Vagina (tissue), 2 donors: ENCODE measurements at regions not wholly inside any gene's neighbourhood (a gene's known extent, or its start where the extent isn't known, plus 50 kb on each side); places are given as distances from the start of the nearest gene placed in this dataset.

Source experiments
- CTCF ChIP-seq, 3 experiments: fragments of 450-650 bp in 2 of 3; fragments of 200-600 bp in 1 of 3; sonication (generic) in 1 of 3; IDR thresholded peaks; one replicate each; pipeline ENCODE4 v1.5.1; 2017 to 2019; ENCODE audit warnings: antibody characterized with exemption in 3 of 3, mild to moderate bottlenecking in 2 of 3, moderate library complexity in 2 of 3
- POLR2AphosphoS5 ChIP-seq, 2 donors: sonication (generic); formaldehyde crosslinking; IDR thresholded peaks; one replicate each; pipeline ENCODE4 v1.9.0; 2017; ENCODE audit warnings: antibody characterized with exemption in 2 of 2, mild to moderate bottlenecking in 2 of 2, low read depth in 1 of 2; ENCODE audit not compliant: insufficient read depth in 1 of 2

DNA sequence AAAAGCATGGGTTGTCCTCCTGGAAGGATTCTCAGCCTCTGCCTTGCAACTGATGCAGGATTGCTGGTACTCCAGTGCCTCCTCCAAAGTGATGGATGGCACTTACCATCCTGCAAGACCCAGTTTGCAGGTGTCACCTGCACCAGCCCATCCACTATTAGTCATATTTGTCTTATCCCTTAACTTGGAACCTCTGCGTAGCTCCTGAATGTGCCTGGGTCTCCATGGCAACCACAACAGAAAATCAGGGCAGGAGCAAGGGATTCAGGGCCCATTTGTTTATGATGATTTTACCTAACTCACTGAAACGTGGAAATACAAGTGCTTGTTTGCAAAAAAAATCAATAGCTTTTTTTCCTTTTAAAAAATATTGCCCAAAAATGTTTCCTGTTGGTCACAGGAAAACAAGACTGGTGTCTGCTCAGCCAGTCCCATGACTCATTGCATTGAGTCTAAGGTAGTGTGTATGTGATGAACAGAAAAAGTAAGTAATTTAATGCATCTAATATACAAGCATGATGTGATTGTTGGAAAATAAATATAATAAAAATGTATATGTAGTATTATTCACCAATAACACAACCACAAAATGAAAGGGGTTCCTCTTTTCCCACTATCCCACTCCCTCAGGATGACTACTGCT, 1196.3 kb upstream of the TMEM132C start:
- TF ChIP-seq CTCF (IDR thresholded peaks at IDR 0.05) (no peak), POLR2AphosphoS5 (IDR thresholded peaks at IDR 0.05; ENCODE audit: insufficient read depth in 1 of 2, low read depth in 1 of 2) (no peak)
